Astrocyte (in vitro differentiated cells and primary cell): ENCODE measurements at regions not wholly inside any gene's neighbourhood (a gene's known extent, or its start where the extent isn't known, plus 50 kb on each side); places are given as distances from the start of the nearest gene placed in this dataset.

Source experiments
- EZH2 ChIP-seq: IDR thresholded peaks from 2 replicates; pipeline ENCODE4 v1.6.1; 2012; ENCODE audit warnings: mild to moderate bottlenecking, low read length, inconsistent platforms; ENCODE audit not compliant: insufficient read depth
- TF ChIP-seq, protein P1 (sequence below): IDR thresholded peaks from 2 replicates; pipeline ENCODE4 v1.5.1; 2011; ENCODE audit warnings: low read depth, mild to moderate bottlenecking, inconsistent platforms, low read length, moderate library complexity; ENCODE audit not compliant: insufficient read depth

DNA sequence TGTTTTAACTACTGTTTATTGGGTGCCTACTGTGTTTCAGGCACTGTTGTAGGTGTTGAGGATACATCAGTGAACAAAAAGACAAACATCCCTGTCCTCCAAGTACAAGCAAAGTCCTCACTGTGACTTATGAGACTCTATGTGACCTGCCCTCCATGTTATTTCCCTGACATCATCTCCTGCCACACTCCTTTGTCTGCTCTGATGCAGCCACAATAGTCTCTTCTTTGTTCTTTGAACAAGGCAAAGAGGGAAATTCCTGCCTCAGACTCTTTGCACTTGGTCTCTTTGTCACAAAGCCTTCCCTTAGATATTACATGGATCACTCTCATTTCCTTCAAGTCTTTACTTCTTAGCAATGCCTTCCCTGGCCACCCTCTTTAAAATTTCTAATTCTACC, 240.1 kb upstream of the SRRM4 start:
- TF ChIP-seq, protein P1, sequence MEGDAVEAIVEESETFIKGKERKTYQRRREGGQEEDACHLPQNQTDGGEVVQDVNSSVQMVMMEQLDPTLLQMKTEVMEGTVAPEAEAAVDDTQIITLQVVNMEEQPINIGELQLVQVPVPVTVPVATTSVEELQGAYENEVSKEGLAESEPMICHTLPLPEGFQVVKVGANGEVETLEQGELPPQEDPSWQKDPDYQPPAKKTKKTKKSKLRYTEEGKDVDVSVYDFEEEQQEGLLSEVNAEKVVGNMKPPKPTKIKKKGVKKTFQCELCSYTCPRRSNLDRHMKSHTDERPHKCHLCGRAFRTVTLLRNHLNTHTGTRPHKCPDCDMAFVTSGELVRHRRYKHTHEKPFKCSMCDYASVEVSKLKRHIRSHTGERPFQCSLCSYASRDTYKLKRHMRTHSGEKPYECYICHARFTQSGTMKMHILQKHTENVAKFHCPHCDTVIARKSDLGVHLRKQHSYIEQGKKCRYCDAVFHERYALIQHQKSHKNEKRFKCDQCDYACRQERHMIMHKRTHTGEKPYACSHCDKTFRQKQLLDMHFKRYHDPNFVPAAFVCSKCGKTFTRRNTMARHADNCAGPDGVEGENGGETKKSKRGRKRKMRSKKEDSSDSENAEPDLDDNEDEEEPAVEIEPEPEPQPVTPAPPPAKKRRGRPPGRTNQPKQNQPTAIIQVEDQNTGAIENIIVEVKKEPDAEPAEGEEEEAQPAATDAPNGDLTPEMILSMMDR: no peak
- no peak for TF ChIP-seq EZH2
